C4-2B (cell line): ENCODE measurements at regions not wholly inside any gene's neighbourhood (a gene's known extent, or its start where the extent isn't known, plus 50 kb on each side); places are given as distances from the start of the nearest gene placed in this dataset.

Experiments
- CTCF ChIP-seq: fragments of 450-650 bp; conservative IDR thresholded peaks from 2 replicates; pipeline ENCODE4 v1.5.1; 2017; ENCODE audit warnings: mild to moderate bottlenecking
- ZFX ChIP-seq: fragments of 450-650 bp; IDR thresholded peaks from 2 replicates; pipeline ENCODE4 v1.6.1; 2017

DNA sequence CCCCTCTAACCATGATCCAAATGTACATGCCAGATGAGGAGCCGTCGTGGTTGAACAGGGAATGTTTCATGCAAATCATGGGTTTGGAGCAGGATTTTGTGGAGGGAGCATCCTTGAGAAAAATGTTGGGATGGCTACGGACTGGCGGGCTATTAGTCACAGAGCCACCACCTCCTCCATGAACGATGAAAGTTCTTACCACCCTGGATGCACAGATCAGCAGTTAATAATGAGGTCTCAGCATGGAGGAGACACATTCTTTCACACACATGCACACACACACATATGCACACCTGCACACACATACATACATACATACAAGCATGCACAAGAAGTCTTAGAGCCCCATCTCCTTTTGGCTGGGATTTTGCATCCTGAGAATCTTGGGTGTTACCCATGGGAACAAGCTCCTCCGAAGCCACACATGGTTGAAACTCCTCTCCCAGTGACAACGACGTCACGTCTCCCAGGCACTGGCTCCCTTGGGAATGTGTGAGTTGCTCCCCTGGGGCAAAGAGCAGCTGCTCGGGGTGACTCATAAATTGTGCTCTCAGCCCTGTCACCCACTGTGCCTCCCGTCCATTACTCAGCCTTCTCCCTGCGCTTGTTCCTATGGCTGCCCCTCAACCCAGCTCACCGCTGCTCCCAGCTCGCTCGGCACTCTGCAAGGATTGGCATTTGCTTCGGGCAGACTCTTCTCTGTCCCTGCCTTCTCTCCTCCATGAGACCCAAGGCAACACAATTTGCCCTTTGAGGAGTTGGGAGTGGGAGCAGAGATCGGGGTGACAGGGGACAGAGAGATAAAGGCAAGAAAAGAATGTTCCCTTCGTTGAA is 344.6 kb downstream of the SOX9 start:
- no peak for TF ChIP-seq CTCF
- TF ChIP-seq ZFX: no peak
